Astrocyte (in vitro differentiated cells and primary cell): ENCODE measurements at regions not wholly inside any gene's neighbourhood (a gene's known extent, or its start where the extent isn't known, plus 50 kb on each side); places are given as distances from the start of the nearest gene placed in this dataset.

Experiments used
- DNase-seq: peaks from one replicate; pipeline ENCODE4 v3.0.0-alpha.2; 2010; ENCODE audit warnings: low read depth
- FAIRE-seq: peaks from 2 replicates; lab custom pipeline; 2011; peaks lifted over from hg19 to GRCh38; lab: Jason Lieb, UNC
- H2AFZ ChIP-seq: 2 replicates; pipeline ENCODE4 v1.6.0; 2012; ENCODE audit warnings: low read depth, low read length, inconsistent platforms
- H3K27ac ChIP-seq: 2 replicates; pipeline ENCODE4 v1.5.1; 2011; ENCODE audit warnings: low read depth, low read length, inconsistent platforms
- H3K27me3 ChIP-seq: 2 replicates; pipeline ENCODE4 v1.6.0; 2011; ENCODE audit warnings: low read length, inconsistent platforms; ENCODE audit not compliant: insufficient read depth
- H3K36me3 ChIP-seq: 2 replicates; pipeline ENCODE4 v1.5.1; 2011; ENCODE audit warnings: low read length, inconsistent platforms; ENCODE audit not compliant: insufficient read depth
- H3K4me1 ChIP-seq: 2 replicates; pipeline ENCODE4 v1.5.1; 2011; ENCODE audit warnings: low read length, inconsistent platforms; ENCODE audit not compliant: insufficient read depth
- H3K4me2 ChIP-seq: 2 replicates; pipeline ENCODE4 v1.6.0; 2012; ENCODE audit warnings: low read length, inconsistent platforms
- H3K4me3 ChIP-seq: 2 replicates; pipeline ENCODE4 v1.5.1; 2011; ENCODE audit warnings: low read depth, mild to moderate bottlenecking, low read length, inconsistent platforms; ENCODE audit not compliant: insufficient read depth
- H3K79me2 ChIP-seq: 2 replicates; pipeline ENCODE4 v1.6.0; 2012; ENCODE audit warnings: mild to moderate bottlenecking, low read length, inconsistent platforms; ENCODE audit not compliant: insufficient read depth
- H3K9ac ChIP-seq: 2 replicates; pipeline ENCODE4 v1.6.0; 2012; ENCODE audit warnings: mild to moderate bottlenecking, low read length, inconsistent platforms
- H3K9me3 ChIP-seq: 2 replicates; pipeline ENCODE4 v1.5.1; 2012; ENCODE audit warnings: low read depth, mild to moderate bottlenecking, low read length, inconsistent platforms; ENCODE audit not compliant: insufficient read depth
- H4K20me1 ChIP-seq: 2 replicates; pipeline ENCODE4 v1.6.0; 2012; ENCODE audit warnings: low read length, inconsistent platforms; ENCODE audit not compliant: insufficient read depth
- H3K27ac Mint-ChIP-seq: one replicate; pipeline ENCODE4 v1.8.0; 2021; ENCODE audit warnings: mild to moderate bottlenecking, mixed read lengths; ENCODE audit not compliant: unreplicated experiment
- H3K27me3 Mint-ChIP-seq: one replicate; pipeline ENCODE4 v1.8.0; 2021; ENCODE audit warnings: low read depth, mixed read lengths; ENCODE audit not compliant: unreplicated experiment
- H3K36me3 Mint-ChIP-seq: one replicate; pipeline ENCODE4 v1.8.0; 2021; ENCODE audit warnings: low read depth, mixed read lengths; ENCODE audit not compliant: unreplicated experiment
- H3K4me1 Mint-ChIP-seq: one replicate; pipeline ENCODE4 v1.8.0; 2021; ENCODE audit warnings: low read depth, mixed read lengths; ENCODE audit not compliant: unreplicated experiment
- H3K4me3 Mint-ChIP-seq: one replicate; pipeline ENCODE4 v1.8.0; 2021; ENCODE audit warnings: mild to moderate bottlenecking, moderate library complexity, mixed read lengths; ENCODE audit not compliant: unreplicated experiment
- H3K9me3 Mint-ChIP-seq: one replicate; pipeline ENCODE4 v1.8.0; 2021; ENCODE audit warnings: mild to moderate bottlenecking, mixed read lengths; ENCODE audit not compliant: unreplicated experiment
- CTCF ChIP-seq: IDR thresholded peaks from 2 replicates; pipeline ENCODE4 v1.5.1; 2011; ENCODE audit warnings: low read depth, mild to moderate bottlenecking, inconsistent platforms, low read length, moderate library complexity; ENCODE audit not compliant: insufficient read depth
- EZH2 ChIP-seq: IDR thresholded peaks from 2 replicates; pipeline ENCODE4 v1.6.1; 2012; ENCODE audit warnings: mild to moderate bottlenecking, low read length, inconsistent platforms; ENCODE audit not compliant: insufficient read depth

- Mint-ChIP-seq H3K4me1 (no peaks in the 10 kb centered on the region), H3K27me3 (peaks cover 2% of the 10 kb centered on the region), H3K9me3 (peaks cover 21% of the 10 kb centered on the region), H3K27ac (no peak overlapping the region), H3K36me3 (no peaks in the 10 kb centered on the region), H3K4me3 (no peak overlapping the region)
- H3K36me3 ChIP-seq: no peaks in the 10 kb centered on the region
- FAIRE-seq (no peak), DNase-seq (peak; percentile 76)
- TF ChIP-seq EZH2: no peak
- TF ChIP-seq CTCF: no peak
- H3K27ac ChIP-seq: no peak overlapping the region
- no peak overlapping the region for H3K4me2 ChIP-seq
- H3K79me2 ChIP-seq: no peaks in the 10 kb centered on the region
- H3K4me1 ChIP-seq: no peaks in the 10 kb centered on the region
- H2AFZ ChIP-seq: no peak overlapping the region
- H3K4me3 ChIP-seq: no peak overlapping the region
- no peak overlapping the region for H3K9ac ChIP-seq
- H4K20me1 ChIP-seq: no peaks in the 10 kb centered on the region
- no peaks in the 10 kb centered on the region for H3K9me3 ChIP-seq
- H3K27me3 ChIP-seq: no peaks in the 10 kb centered on the region
These were observed 329.2 kb downstream of the DHX35 start for GRCh38 chr20:39291301-39291700.

- H3K4me1 Mint-ChIP-seq: no peaks in the 10 kb centered on the region
- no peaks in the 10 kb centered on the region for H4K20me1 ChIP-seq
- no peak overlapping the region for H3K27ac ChIP-seq
- no peak overlapping the region for H3K9ac ChIP-seq
- no peaks in the 10 kb centered on the region for H3K9me3 ChIP-seq
- no peak overlapping the region for H3K4me2 ChIP-seq
- no peak overlapping the region for H3K27ac Mint-ChIP-seq
- no peak overlapping the region for H3K4me3 ChIP-seq
- H3K36me3 Mint-ChIP-seq: no peaks in the 10 kb centered on the region
- H3K4me3 Mint-ChIP-seq: no peak overlapping the region
- no peak for FAIRE-seq
- H3K27me3 Mint-ChIP-seq: peaks cover 2% of the 10 kb centered on the region
- H3K4me1 ChIP-seq: no peaks in the 10 kb centered on the region
- no peaks in the 10 kb centered on the region for H3K36me3 ChIP-seq
- DNase-seq: no peak
- peaks cover 21% of the 10 kb centered on the region for H3K9me3 Mint-ChIP-seq
- TF ChIP-seq EZH2 (no peak), CTCF (no peak)
- H3K27me3 ChIP-seq: no peaks in the 10 kb centered on the region
- no peaks in the 10 kb centered on the region for H3K79me2 ChIP-seq
- H2AFZ ChIP-seq: no peak overlapping the region
These were observed 328.4 kb downstream of the DHX35 start for GRCh38 chr20:39290575-39290974.

- H2AFZ ChIP-seq: no peak overlapping the region
- no peak overlapping the region for H3K4me2 ChIP-seq
- no peaks in the 10 kb centered on the region for H3K36me3 ChIP-seq
- TF ChIP-seq EZH2: no peak
- TF ChIP-seq CTCF: no peak
- no peaks in the 10 kb centered on the region for H3K4me1 ChIP-seq
- FAIRE-seq (no peak), DNase-seq (no peak)
- H3K4me3 ChIP-seq: no peak overlapping the region
- H3K27me3 ChIP-seq: no peaks in the 10 kb centered on the region
- peaks cover 21% of the 10 kb centered on the region for H3K9me3 Mint-ChIP-seq
- H3K4me3 Mint-ChIP-seq: no peak overlapping the region
- H3K9ac ChIP-seq: no peak overlapping the region
- H3K36me3 Mint-ChIP-seq: no peaks in the 10 kb centered on the region
- peaks cover 2% of the 10 kb centered on the region for H3K27me3 Mint-ChIP-seq
- no peaks in the 10 kb centered on the region for H3K79me2 ChIP-seq
- no peaks in the 10 kb centered on the region for H3K9me3 ChIP-seq
- no peaks in the 10 kb centered on the region for H4K20me1 ChIP-seq
- H3K27ac Mint-ChIP-seq: no peak overlapping the region
- no peak overlapping the region for H3K27ac ChIP-seq
- no peaks in the 10 kb centered on the region for H3K4me1 Mint-ChIP-seq
These were observed 327.7 kb downstream of the DHX35 start for GRCh38 chr20:39289831-39290230.
